ENCODE measurements at regions not wholly inside any gene's neighbourhood (a gene's known extent, or its start where the extent isn't known, plus 50 kb on each side); places are given as distances from the start of the nearest gene placed in this dataset.

- peak; percentile 92 for DNase-seq
Observed at GRCh38 chr1:96966536-96967138, 245.1 kb downstream of the PTBP2 start.

GRCh38 chr1:96967311-96967710 lies 245.7 kb downstream of the PTBP2 start:
- peak; percentile 20 for DNase-seq

GRCh38 chr1:96968541-96968940 lies 247.0 kb downstream of the PTBP2 start:
- DNase-seq = peak; percentile 47

GRCh38 chr1:96968983-96969382 lies 247.4 kb downstream of the PTBP2 start:
- DNase-seq = peak; percentile 43

GRCh38 chr1:96969656-96970163 lies 248.1 kb downstream of the PTBP2 start:
- DNase-seq = no peak

GRCh38 chr1:96971439-96971838 lies 249.9 kb downstream of the PTBP2 start:
- no peak for DNase-seq

- DNase-seq = no peak
Observed at GRCh38 chr1:96971849-96972602, 250.4 kb downstream of the PTBP2 start.

GRCh38 chr1:96973605-96974004 lies 252.0 kb downstream of the PTBP2 start:
- no peak for DNase-seq

- DNase-seq = peak; percentile 19
Observed at GRCh38 chr1:96978444-96978843, 256.9 kb downstream of the PTBP2 start.

GRCh38 chr1:96978901-96979300 lies 257.3 kb downstream of the PTBP2 start:
- no peak for DNase-seq

- DNase-seq = peak; percentile 86
Observed at GRCh38 chr1:96979304-96980268, 258.0 kb downstream of the PTBP2 start.

- DNase-seq = peak; percentile 11
Observed at GRCh38 chr1:96980448-96980847, 258.9 kb downstream of the PTBP2 start.

GRCh38 chr1:96981181-96981580 lies 259.6 kb downstream of the PTBP2 start:
- no peak for DNase-seq

GRCh38 chr1:96982118-96982517 lies 260.5 kb downstream of the PTBP2 start:
- no peak for DNase-seq

GRCh38 chr1:96983866-96984265 lies 262.3 kb downstream of the PTBP2 start:
- DNase-seq = no peak

- DNase-seq = no peak
Observed at GRCh38 chr1:96987186-96987703, 265.7 kb downstream of the PTBP2 start.

- DNase-seq = no peak
Observed at GRCh38 chr1:96989302-96989701, 267.7 kb downstream of the PTBP2 start.

GRCh38 chr1:96990136-96990535 lies 268.6 kb downstream of the PTBP2 start:
- no peak for DNase-seq

- DNase-seq = no peak
Observed at GRCh38 chr1:96991261-96991660, 269.7 kb downstream of the PTBP2 start.

- no peak for DNase-seq
Observed at GRCh38 chr1:96992871-96993270, 271.3 kb downstream of the PTBP2 start.

- peak; percentile 94 for DNase-seq
Observed at GRCh38 chr1:96995351-96995750, 273.8 kb downstream of the PTBP2 start.

- DNase-seq = no peak
Observed at GRCh38 chr1:96996001-96996400, 274.4 kb downstream of the PTBP2 start.

- no peak for DNase-seq
Observed at GRCh38 chr1:96997717-96998116, 276.1 kb downstream of the PTBP2 start.

Data from NCI-H2227 treated with DMSO at 0.1 percent for 48 hours (cell line).